HG03135 (cell line): ENCODE measurements at regions not wholly inside any gene's neighbourhood (a gene's known extent, or its start where the extent isn't known, plus 50 kb on each side); places are given as distances from the start of the nearest gene placed in this dataset.
"Not testable (repeated sequence)": the region's sequence is repeated elsewhere in the genome, so short reads cannot be mapped to it uniquely, and the experiment has no call there.

ENCODE experiments used
- ATAC-seq: cut with Tn5 transposase; IDR thresholded peaks from one replicate; pipeline ENCODE4 v1.9.1; 2021; ENCODE audit warnings: mild to moderate bottlenecking, moderate library complexity; ENCODE audit not compliant: unreplicated experiment

- ATAC-seq = no peak
These were observed 149.2 kb upstream of the SYT10 start for GRCh38 chr12:33588725-33589405.

GRCh38 chr12:33589576-33590114 lies 150.0 kb upstream of the SYT10 start:
- no peak for ATAC-seq

DNA sequence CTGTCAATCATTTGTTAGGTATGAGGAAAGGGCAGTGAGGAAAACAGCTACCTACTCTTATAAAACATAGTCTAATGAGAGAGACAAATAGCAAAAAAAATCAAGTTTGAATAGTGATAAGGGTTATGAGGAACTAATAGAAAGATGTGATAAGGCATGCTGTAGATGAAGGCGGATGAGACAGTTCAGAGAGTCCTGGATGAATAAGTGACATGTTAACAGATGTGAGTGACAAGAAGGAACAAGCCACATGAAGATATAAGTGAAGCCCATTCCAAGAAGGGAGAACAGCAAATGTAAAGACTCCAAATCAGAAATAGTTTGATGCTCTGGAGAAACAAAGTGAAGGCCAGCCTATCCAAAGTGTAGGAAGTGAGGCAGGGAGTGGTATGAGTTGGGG lies 154.1 kb upstream of the SYT10 start:
- ATAC-seq = no peak

DNA sequence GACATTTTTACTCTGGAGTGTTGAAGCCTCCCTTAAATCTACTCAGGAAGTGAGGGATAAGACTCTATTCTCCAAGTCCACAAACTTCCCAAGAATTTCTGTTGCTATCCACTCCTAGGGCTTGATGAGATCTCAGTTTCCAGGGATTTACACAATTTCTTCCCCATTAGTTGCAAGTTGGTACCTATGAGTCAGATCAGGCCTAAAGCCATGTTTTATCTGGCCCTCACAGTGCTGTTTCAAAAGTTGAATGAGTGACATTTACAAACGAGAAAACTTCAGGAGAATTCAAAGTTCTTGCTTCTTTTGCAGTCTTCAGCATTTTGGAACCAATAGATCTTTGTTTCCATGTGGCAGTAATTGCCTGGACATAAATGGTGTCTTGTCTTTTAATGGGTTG lies 156.4 kb upstream of the SYT10 start:
- ATAC-seq = no peak

GRCh38 chr12:33596814-33597213 lies 157.2 kb upstream of the SYT10 start:
- ATAC-seq = no peak

- ATAC-seq = no peak
These were observed 162.9 kb upstream of the SYT10 start for GRCh38 chr12:33602515-33602914.

- no peak for ATAC-seq
These were observed 166.1 kb upstream of the SYT10 start for GRCh38 chr12:33605757-33606156.

- ATAC-seq = no peak
These were observed 170.3 kb upstream of the SYT10 start for GRCh38 chr12:33609910-33610309.

DNA sequence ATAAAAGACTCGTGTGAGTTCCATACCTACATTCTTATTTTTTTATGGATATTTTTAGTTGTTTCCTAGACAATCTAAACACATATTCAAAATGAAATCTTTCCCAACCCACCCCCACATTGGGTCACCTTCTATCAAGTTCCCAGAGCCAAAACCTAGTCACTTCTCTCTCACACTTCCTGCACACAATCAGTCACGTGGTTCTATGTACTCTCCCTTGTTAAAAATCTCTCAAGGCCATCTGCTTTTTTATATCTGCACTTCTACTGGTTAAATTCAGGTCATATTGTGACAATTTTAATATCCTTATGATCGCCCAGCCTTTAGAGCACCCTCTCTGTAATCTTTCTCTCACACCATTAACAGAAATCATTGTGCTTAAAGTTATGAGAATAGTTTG lies 175.0 kb upstream of the SYT10 start:
- ATAC-seq = no peak

DNA sequence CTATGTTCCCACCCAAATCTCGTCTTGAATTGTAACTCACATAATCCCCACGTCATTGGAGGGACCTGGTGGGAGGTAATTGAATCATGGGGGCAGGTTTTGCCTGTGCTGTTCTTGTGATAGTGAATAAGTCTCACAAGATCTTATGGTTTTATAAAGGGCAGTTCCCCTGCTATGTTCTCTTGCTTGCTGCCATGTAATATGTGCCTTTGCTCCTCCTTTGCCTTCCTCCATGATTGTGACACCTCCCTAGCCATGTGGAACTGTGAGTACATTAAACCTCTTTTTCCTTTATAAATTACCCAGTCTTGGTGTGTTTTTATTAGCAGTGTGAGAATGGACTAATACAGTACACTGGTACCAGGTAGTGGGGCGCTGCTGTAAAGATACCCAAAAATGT lies 177.6 kb upstream of the SYT10 start:
- no peak for ATAC-seq

- ATAC-seq = no peak
These were observed 188.5 kb upstream of the SYT10 start for GRCh38 chr12:33628087-33628486.

- no peak for ATAC-seq
These were observed 194.9 kb upstream of the SYT10 start for GRCh38 chr12:33634544-33634943.

GRCh38 chr12:33636930-33637329 lies 197.3 kb upstream of the SYT10 start:
- not testable (repeated sequence) for ATAC-seq

DNA sequence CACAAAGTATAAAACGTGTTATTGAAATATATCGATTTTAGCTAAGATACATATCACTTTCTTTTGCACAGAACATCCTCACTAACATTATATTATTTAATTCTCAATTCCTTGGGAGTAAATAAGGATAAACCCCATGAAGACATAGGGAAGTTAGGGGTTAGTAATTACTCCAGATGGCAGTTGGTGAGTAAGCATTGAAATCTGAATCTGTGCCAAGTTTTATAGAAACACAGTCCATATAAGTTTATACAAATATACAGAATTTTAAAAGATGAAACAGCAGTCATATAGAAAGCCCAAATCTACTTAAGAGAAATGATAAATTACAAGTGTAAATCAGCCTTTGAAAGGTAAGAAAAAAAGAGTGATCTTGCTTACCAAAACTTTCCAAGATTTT lies 200.4 kb upstream of the SYT10 start:
- no peak for ATAC-seq

GRCh38 chr12:33649992-33650391 lies 210.4 kb upstream of the SYT10 start:
- no peak for ATAC-seq

DNA sequence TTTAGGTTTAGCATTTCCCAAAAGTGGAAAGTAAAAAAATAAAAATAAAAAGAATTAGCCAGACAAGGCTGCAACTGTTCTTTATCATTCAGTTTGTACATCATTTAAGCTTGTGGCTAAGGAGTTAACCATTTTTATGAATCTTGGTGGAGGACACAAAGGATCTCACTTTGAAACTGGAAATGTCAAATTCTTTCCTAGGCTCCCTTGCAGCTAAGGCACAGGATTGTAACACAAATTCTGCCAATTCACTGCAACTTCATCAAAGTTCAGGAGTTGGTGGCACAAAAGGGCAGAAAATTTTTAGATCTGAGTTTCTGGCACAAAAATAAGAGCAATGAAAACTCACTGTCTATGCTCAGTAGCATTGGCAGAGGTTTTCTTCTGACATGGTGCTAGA lies 211.2 kb upstream of the SYT10 start:
- no peak for ATAC-seq

DNA sequence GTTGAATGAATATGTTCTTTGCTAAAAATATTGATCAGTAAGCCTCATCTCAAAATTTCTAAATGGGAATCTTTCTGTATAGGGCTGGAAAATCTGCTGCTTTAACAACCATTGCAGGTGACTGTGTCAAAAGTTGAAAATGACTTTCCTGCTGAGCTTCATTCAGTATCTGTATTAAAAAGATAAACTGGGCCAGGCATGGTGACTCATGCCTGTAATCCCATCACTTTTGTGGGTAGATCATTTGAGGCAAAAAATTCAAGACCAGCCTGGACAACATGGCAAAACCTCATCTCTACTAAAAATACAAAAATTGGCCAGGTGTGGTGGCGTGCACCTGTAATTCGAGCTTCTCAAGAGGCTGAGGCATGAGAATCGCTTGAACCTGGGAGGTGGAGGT lies 213.7 kb upstream of the SYT10 start:
- ATAC-seq = no peak

GRCh38 chr12:33654313-33654712 lies 214.7 kb upstream of the SYT10 start:
- ATAC-seq = no peak

GRCh38 chr12:33663000-33663654 lies 223.5 kb upstream of the SYT10 start:
- no peak for ATAC-seq

DNA sequence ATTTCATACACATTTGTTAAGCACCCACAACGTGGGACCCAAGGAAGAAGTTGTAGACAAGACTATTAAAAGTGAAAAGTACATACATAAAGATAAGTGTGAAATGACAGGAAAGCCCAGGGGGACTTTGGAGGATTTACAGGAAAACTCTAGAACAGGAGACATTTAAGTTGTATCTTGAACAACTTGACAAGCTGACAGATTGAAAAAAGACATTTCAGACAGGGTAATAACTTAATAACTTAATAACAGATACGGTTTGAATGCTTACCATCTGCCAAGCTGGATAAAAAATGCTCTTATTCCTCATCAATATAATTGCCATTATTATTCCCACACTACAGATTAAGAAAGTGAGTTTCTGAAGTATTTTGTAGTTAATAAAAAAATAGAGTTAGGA lies 229.7 kb upstream of the SYT10 start:
- no peak for ATAC-seq

DNA sequence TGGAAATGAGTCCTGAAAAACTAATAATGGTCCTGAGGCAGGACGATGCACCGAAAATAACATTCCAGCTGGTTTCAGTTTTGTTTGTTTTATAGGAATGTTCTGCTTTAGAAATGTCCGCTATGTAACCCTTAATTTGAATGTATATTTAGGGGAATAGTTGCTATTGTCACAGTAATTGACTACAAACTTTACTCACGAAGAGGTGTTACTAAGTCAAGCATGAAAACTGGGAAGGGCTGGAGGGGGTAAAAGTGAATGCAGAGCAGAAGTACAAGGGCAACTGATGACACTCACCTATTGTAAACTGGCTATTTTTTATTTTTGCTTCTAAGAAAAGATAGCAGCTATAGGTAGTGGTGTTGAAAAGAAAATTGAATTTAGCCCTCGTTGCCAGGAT lies 230.7 kb upstream of the SYT10 start:
- ATAC-seq = no peak

DNA sequence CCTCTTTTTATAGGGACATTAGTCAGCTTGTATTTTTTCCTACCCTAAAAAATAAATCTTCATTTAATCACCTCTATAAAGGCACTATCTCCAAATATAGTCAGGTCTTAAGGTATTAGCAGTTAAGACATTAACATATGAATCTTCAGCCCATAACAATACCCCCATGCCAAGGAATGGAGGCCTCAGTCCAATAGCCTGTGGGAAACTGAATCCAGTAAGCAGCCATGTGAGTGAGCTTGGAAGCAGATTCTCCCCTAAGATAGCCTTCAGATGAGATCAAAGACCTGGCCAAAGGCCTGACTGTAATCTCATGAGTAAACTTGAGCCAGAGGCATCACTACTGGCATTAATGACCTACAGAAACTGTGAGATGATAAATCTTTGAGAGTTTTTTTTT lies 232.1 kb upstream of the SYT10 start:
- no peak for ATAC-seq
